Osteoblast (primary cell): ENCODE measurements at regions not wholly inside any gene's neighbourhood (a gene's known extent, or its start where the extent isn't known, plus 50 kb on each side); places are given as distances from the start of the nearest gene placed in this dataset.

Experiments
- DNase-seq: peaks from one replicate; pipeline ENCODE4 v3.0.0; 2011; ENCODE audit warnings: low spot score, mixed read lengths; ENCODE audit not compliant: insufficient read length; ENCODE audit errors: missing footprints
- H2AFZ ChIP-seq: 2 replicates; pipeline ENCODE4 v1.6.0; 2011; ENCODE audit warnings: mild to moderate bottlenecking, low read length
- H3K27ac ChIP-seq: 2 replicates; pipeline ENCODE4 v1.5.1; 2011; ENCODE audit warnings: mild to moderate bottlenecking, low read depth, low read length, moderate library complexity
- H3K27me3 ChIP-seq: 2 replicates; pipeline ENCODE4 v1.6.0; 2012; ENCODE audit warnings: mild to moderate bottlenecking, control low read depth, inconsistent platforms, low read length, moderate library complexity; ENCODE audit not compliant: insufficient read depth
- H3K36me3 ChIP-seq: 2 replicates; pipeline ENCODE4 v1.5.1; 2011; ENCODE audit warnings: mild to moderate bottlenecking, low read length, control low read depth, moderate library complexity; ENCODE audit not compliant: insufficient read depth
- H3K4me1 ChIP-seq: 2 replicates; pipeline ENCODE4 v1.5.1; 2011; ENCODE audit warnings: mild to moderate bottlenecking, low read length, control low read depth, moderate library complexity; ENCODE audit not compliant: insufficient read depth
- H3K4me2 ChIP-seq: 2 replicates; pipeline ENCODE4 v1.6.0; 2011; ENCODE audit warnings: mild to moderate bottlenecking, low read length; ENCODE audit not compliant: insufficient read depth
- H3K4me3 ChIP-seq: fragments of 200-600 bp; sonication (generic); 3 replicates; pipeline ENCODE4 v1.5.1; 2012; ENCODE audit warnings: mild to moderate bottlenecking, low read length, inconsistent platforms; ENCODE audit not compliant: insufficient read depth
- H3K79me2 ChIP-seq: 2 replicates; pipeline ENCODE4 v1.6.0; 2012; ENCODE audit warnings: mild to moderate bottlenecking, low read length, control low read depth, inconsistent platforms; ENCODE audit not compliant: insufficient read depth
- H3K9me3 ChIP-seq: 2 replicates; pipeline ENCODE4 v1.5.1; 2011; ENCODE audit warnings: low read depth, low read length, control low read depth
- H4K20me1 ChIP-seq: 2 replicates; pipeline ENCODE4 v1.6.0; 2012; ENCODE audit warnings: mild to moderate bottlenecking, low read length, control low read depth; ENCODE audit not compliant: insufficient read depth
- TF ChIP-seq, protein P1 (sequence below): IDR thresholded peaks from 2 replicates; pipeline ENCODE4 v1.5.1; 2011; ENCODE audit warnings: mild to moderate bottlenecking, low read depth, low read length, moderate library complexity; ENCODE audit errors: extremely low read depth

- DNase-seq: no peak
- H3K27ac ChIP-seq: no peak overlapping the region
These were observed 432.7 kb upstream of the ARID1B start for GRCh38 chr6:156344491-156344890.

DNA sequence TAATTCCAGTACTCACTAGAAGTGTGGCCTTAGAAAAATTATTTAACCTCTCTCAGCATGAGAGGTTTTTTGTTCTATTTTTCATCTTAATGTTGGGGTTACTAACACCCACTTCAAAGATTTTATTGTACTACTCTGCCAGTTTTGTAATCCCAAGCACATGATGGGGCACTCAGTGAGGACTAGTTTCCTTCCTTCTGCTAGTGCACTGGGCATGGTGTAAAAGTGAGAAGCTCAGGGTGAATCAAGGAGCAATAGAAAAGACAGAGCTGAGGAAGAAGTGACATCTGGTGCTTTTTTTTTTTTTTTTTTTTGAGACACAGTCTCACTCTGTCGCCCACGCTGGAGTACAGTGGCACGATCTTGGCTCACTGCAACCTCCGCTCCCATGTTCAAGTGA, 439.4 kb upstream of the ARID1B start:
- H3K4me1 ChIP-seq: no peaks in the 10 kb centered on the region
- no peak overlapping the region for H3K4me2 ChIP-seq
- H4K20me1 ChIP-seq: no peaks in the 10 kb centered on the region
- H3K9me3 ChIP-seq: no peaks in the 10 kb centered on the region
- no peaks in the 10 kb centered on the region for H3K27me3 ChIP-seq
- no peaks in the 10 kb centered on the region for H3K79me2 ChIP-seq
- TF ChIP-seq, protein P1, sequence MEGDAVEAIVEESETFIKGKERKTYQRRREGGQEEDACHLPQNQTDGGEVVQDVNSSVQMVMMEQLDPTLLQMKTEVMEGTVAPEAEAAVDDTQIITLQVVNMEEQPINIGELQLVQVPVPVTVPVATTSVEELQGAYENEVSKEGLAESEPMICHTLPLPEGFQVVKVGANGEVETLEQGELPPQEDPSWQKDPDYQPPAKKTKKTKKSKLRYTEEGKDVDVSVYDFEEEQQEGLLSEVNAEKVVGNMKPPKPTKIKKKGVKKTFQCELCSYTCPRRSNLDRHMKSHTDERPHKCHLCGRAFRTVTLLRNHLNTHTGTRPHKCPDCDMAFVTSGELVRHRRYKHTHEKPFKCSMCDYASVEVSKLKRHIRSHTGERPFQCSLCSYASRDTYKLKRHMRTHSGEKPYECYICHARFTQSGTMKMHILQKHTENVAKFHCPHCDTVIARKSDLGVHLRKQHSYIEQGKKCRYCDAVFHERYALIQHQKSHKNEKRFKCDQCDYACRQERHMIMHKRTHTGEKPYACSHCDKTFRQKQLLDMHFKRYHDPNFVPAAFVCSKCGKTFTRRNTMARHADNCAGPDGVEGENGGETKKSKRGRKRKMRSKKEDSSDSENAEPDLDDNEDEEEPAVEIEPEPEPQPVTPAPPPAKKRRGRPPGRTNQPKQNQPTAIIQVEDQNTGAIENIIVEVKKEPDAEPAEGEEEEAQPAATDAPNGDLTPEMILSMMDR: no peak
- no peak overlapping the region for H3K27ac ChIP-seq
- no peaks in the 10 kb centered on the region for H3K36me3 ChIP-seq
- no peak for DNase-seq
- H3K4me3 ChIP-seq: no peak overlapping the region
- H2AFZ ChIP-seq: no peak overlapping the region

More at GRCh38 chr6:156344491-156344890, 432.7 kb upstream of the ARID1B start:
- no peaks in the 10 kb centered on the region for H3K36me3 ChIP-seq
- H3K4me3 ChIP-seq: no peak overlapping the region
- TF ChIP-seq, protein P1: no peak
- no peaks in the 10 kb centered on the region for H3K79me2 ChIP-seq
- no peaks in the 10 kb centered on the region for H4K20me1 ChIP-seq
- H3K27me3 ChIP-seq: no peaks in the 10 kb centered on the region
- H2AFZ ChIP-seq: no peak overlapping the region
- no peak overlapping the region for H3K4me2 ChIP-seq
- H3K4me1 ChIP-seq: no peaks in the 10 kb centered on the region
- H3K9me3 ChIP-seq: no peaks in the 10 kb centered on the region

DNA sequence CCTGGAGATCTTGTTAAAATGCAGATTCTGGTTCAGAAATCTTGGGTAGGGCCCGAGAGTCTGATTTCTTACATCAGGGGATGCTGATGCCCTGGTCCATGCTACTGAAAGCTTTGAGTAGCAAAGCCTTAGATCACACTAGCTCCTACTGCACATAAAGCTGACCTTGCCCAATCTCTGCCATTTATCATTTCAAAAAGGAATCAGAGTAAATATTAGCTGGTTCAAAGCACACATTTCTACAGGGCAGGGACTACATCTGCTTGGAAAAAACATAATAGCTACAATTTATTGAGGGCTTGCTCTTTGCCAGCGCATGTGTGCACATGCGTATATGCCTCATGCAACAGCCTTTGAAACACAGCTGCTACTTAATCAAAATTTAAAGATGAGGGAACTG, 440.4 kb upstream of the ARID1B start:
- H3K4me3 ChIP-seq: no peak overlapping the region
- H3K4me1 ChIP-seq: no peaks in the 10 kb centered on the region
- H3K27ac ChIP-seq: no peak overlapping the region
- H3K36me3 ChIP-seq: no peaks in the 10 kb centered on the region
- no peaks in the 10 kb centered on the region for H3K79me2 ChIP-seq
- H3K27me3 ChIP-seq: no peaks in the 10 kb centered on the region
- DNase-seq: no peak
- H3K9me3 ChIP-seq: no peaks in the 10 kb centered on the region
- TF ChIP-seq, protein P1: no peak
- H2AFZ ChIP-seq: no peak overlapping the region
- H4K20me1 ChIP-seq: no peaks in the 10 kb centered on the region
- H3K4me2 ChIP-seq: no peak overlapping the region

DNA sequence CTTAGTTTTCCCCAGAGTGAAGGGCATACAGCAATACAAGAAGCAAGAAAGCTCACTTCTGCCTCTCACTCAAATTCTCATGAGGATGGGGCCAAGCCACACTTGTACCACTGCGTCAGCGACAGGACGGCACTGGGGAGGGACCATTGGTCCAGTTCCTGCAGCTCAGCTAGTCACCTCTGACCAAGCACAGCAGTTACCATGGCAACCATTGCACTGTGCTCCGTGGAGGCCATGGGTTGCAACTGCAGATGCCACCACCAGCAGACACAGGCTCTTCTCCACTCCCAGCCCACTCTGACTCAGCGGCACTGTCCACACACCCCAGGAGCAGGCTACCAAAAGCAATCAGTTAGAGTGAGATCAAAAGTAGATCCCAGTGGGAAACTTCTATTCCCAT, 441.1 kb upstream of the ARID1B start:
- H3K27ac ChIP-seq: no peak overlapping the region
- TF ChIP-seq, protein P1: no peak
- no peaks in the 10 kb centered on the region for H3K36me3 ChIP-seq
- H3K27me3 ChIP-seq: no peaks in the 10 kb centered on the region
- no peak overlapping the region for H3K4me2 ChIP-seq
- no peaks in the 10 kb centered on the region for H3K9me3 ChIP-seq
- H3K4me3 ChIP-seq: no peak overlapping the region
- no peaks in the 10 kb centered on the region for H3K79me2 ChIP-seq
- H3K4me1 ChIP-seq: no peaks in the 10 kb centered on the region
- DNase-seq: no peak
- H4K20me1 ChIP-seq: no peaks in the 10 kb centered on the region
- no peak overlapping the region for H2AFZ ChIP-seq
